Transverse colon (tissue), 3 donors: ENCODE measurements at regions not wholly inside any gene's neighbourhood (a gene's known extent, or its start where the extent isn't known, plus 50 kb on each side); places are given as distances from the start of the nearest gene placed in this dataset.

Experiments
- POLR2A ChIP-seq: fragments of 450-650 bp; IDR thresholded peaks from one replicate; pipeline ENCODE4 v1.6.1; 2016; ENCODE audit warnings: antibody characterized with exemption, mild to moderate bottlenecking, moderate library complexity
- TF ChIP-seq, protein P1 (sequence below), 5 experiments: fragments of 200-600 bp in 3 of 5; fragments of 450-650 bp in 2 of 5; sonication (generic) in 3 of 5; IDR thresholded peaks; 1 replicate in 2 of 5; 2 replicates in 3 of 5; pipeline ENCODE4 v1.5.1; 2016 to 2017; ENCODE audit warnings: antibody characterized with exemption in 5 of 5, inconsistent platforms in 3 of 5, mild to moderate bottlenecking in 2 of 5, moderate library complexity in 1 of 5

- TF ChIP-seq, protein P1, sequence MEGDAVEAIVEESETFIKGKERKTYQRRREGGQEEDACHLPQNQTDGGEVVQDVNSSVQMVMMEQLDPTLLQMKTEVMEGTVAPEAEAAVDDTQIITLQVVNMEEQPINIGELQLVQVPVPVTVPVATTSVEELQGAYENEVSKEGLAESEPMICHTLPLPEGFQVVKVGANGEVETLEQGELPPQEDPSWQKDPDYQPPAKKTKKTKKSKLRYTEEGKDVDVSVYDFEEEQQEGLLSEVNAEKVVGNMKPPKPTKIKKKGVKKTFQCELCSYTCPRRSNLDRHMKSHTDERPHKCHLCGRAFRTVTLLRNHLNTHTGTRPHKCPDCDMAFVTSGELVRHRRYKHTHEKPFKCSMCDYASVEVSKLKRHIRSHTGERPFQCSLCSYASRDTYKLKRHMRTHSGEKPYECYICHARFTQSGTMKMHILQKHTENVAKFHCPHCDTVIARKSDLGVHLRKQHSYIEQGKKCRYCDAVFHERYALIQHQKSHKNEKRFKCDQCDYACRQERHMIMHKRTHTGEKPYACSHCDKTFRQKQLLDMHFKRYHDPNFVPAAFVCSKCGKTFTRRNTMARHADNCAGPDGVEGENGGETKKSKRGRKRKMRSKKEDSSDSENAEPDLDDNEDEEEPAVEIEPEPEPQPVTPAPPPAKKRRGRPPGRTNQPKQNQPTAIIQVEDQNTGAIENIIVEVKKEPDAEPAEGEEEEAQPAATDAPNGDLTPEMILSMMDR (IDR thresholded peaks at IDR 0.05) = no peak
- TF ChIP-seq POLR2A = no peak
These were observed 88.8 kb upstream of the RUFY1 start for GRCh38 chr5:179461576-179461975.
